A549 (cell line): ENCODE measurements at regions not wholly inside any gene's neighbourhood (a gene's known extent, or its start where the extent isn't known, plus 50 kb on each side); places are given as distances from the start of the nearest gene placed in this dataset.

Experiments
- ATAC-seq, 2 experiments: fragments of 200-7000 bp in 1 of 2; fragments of >200 bp in 1 of 2; cut with Nextera tagmentation in 1 of 2; cut with Tn5 transposase in 1 of 2; 3 replicates each; pipeline versions ENCODE4 v1.8.0 to v1.9.1; 2018 to 2020; ENCODE audit warnings: mild to moderate bottlenecking in 1 of 2, moderate library complexity in 1 of 2
- CTCF ChIA-PET: fragments of 300-600 bp; sonication (Branson Sonifier 250); formaldehyde crosslinking; extraction: SDS; loops from one replicate; lab custom pipeline; 2021; ENCODE audit warnings: antibody characterized with exemption, inconsistent platforms; lab: Yijun Ruan, JAX
- POLR2A ChIA-PET: fragments of 350-600 bp; formaldehyde crosslinking; extraction: SDS; loops from one replicate; lab custom pipeline; 2021; ENCODE audit warnings: antibody characterized with exemption, inconsistent platforms; lab: Yijun Ruan, JAX
- DNase-seq, 2 experiments: peaks; one replicate each; pipeline versions ENCODE4 v3.0.0 to v3.0.0-alpha.2; 2011 to 2016; ENCODE audit warnings: low read depth in 1 of 2, low spot score in 1 of 2
- FAIRE-seq: peaks from 2 replicates; lab custom pipeline; 2011; peaks lifted over from hg19 to GRCh38; lab: Jason Lieb, UNC
- H3K27ac ChIP-seq, 2 experiments: fragments of >200 bp; sonication (Bioruptor Twin); formaldehyde crosslinking; 3 replicates each; pipeline ENCODE4 v1.5.1; 2016 to 2017
- H3K4me1 ChIP-seq: fragments of >200 bp; sonication (Bioruptor Twin); formaldehyde crosslinking; 3 replicates; pipeline ENCODE4 v1.6.1; 2016
- H3K4me2 ChIP-seq: fragments of >200 bp; sonication (Bioruptor Twin); formaldehyde crosslinking; 3 replicates; pipeline ENCODE4 v1.6.1; 2016
- H3K4me3 ChIP-seq: fragments of >200 bp; sonication (Bioruptor Twin); formaldehyde crosslinking; 3 replicates; pipeline ENCODE4 v1.5.1; 2016
- H3K9me3 ChIP-seq: fragments of >200 bp; sonication (Bioruptor Twin); formaldehyde crosslinking; 3 replicates; pipeline ENCODE4 v1.6.1; 2016
- BCL3 ChIP-seq: fragments of >200 bp; sonication (Bioruptor Twin); formaldehyde crosslinking; IDR thresholded peaks from 3 replicates; pipeline ENCODE4 v1.6.1; 2016
- BHLHE40 ChIP-seq: IDR thresholded peaks from 2 replicates; pipeline ENCODE4 v1.6.1; 2012; ENCODE audit warnings: low read depth, low read length, inconsistent platforms
- CBX8 ChIP-seq: fragments of 200-600 bp; sonication (generic); IDR thresholded peaks from 2 replicates; pipeline ENCODE4 v1.6.1; 2016
- CEBPB ChIP-seq, 2 experiments: fragments of >200 bp in 1 of 2; sonication (Bioruptor Twin) in 1 of 2; formaldehyde crosslinking in 1 of 2; IDR thresholded peaks; 2 replicates each; pipeline ENCODE4 v1.6.1; 2012 to 2016
- ELK1 ChIP-seq: fragments of 150-350 bp; IDR thresholded peaks from 2 replicates; pipeline ENCODE4 v1.6.1; 2014; ENCODE audit warnings: low read depth, mild to moderate bottlenecking, low read length
- EP300 ChIP-seq, 2 experiments: fragments of >200 bp; sonication (Bioruptor Twin); formaldehyde crosslinking; IDR thresholded peaks; 2 replicates in 1 of 2; 3 replicates in 1 of 2; pipeline ENCODE4 v1.6.1; 2016 to 2017
- ESRRA ChIP-seq: fragments of 150-350 bp; IDR thresholded peaks from 2 replicates; pipeline ENCODE4 v1.6.1; 2014; ENCODE audit warnings: mild to moderate bottlenecking, low read length, borderline replicate concordance
- FOSL2 ChIP-seq, 2 experiments: fragments of 450-650 bp in 1 of 2; fragments of >200 bp in 1 of 2; sonication (Bioruptor Twin) in 1 of 2; formaldehyde crosslinking; IDR thresholded peaks; 2 replicates each; pipeline versions ENCODE4 v1.5.0 to v1.6.1; 2016 to 2020; ENCODE audit warnings: mild to moderate bottlenecking in 1 of 2, moderate library complexity in 1 of 2
- GATA3 ChIP-seq: IDR thresholded peaks from 2 replicates; pipeline ENCODE4 v1.6.1; 2012; ENCODE audit warnings: borderline replicate concordance
- HDAC2 ChIP-seq: fragments of 200-600 bp; sonication (generic); IDR thresholded peaks from 2 replicates; pipeline ENCODE4 v1.6.1; 2016
- HOXB13 ChIP-seq: fragments of 250-450 bp; sonication (Bioruptor Pico); IDR thresholded peaks from 2 replicates; pipeline ENCODE4 v1.5.0; 2020; ENCODE audit warnings: low read depth, mild to moderate bottlenecking, moderate library complexity
- JUN ChIP-seq, 2 experiments: fragments of >200 bp; sonication (Bioruptor Twin); formaldehyde crosslinking; IDR thresholded peaks; 2 replicates in 1 of 2; 3 replicates in 1 of 2; pipeline ENCODE4 v1.6.1; 2016 to 2017
- JUNB ChIP-seq: fragments of >200 bp; sonication (Bioruptor Twin); formaldehyde crosslinking; IDR thresholded peaks from 2 replicates; pipeline ENCODE4 v1.6.1; 2016
- KDM5A ChIP-seq: fragments of 200-600 bp; sonication (generic); IDR thresholded peaks from 2 replicates; pipeline ENCODE4 v1.6.1; 2016; ENCODE audit warnings: antibody characterized with exemption, mild to moderate bottlenecking
- MAX ChIP-seq: IDR thresholded peaks from 2 replicates; pipeline ENCODE4 v1.6.1; 2012
- NFE2L2 ChIP-seq: fragments of 150-350 bp; conservative IDR thresholded peaks from 2 replicates; pipeline ENCODE4 v1.6.1; 2014; ENCODE audit warnings: low read length
- POLR2A ChIP-seq: IDR thresholded peaks from 2 replicates; pipeline ENCODE4 v1.6.1; 2012; ENCODE audit warnings: mild to moderate bottlenecking, low read length
- POLR2AphosphoS2 ChIP-seq: conservative IDR thresholded peaks from 2 replicates; pipeline ENCODE4 v1.6.1; 2012; ENCODE audit warnings: low read length, improper control_type of control experiment, inconsistent platforms
- RAD21 ChIP-seq, 2 experiments: fragments of >200 bp in 1 of 2; sonication (Bioruptor Twin) in 1 of 2; formaldehyde crosslinking in 1 of 2; IDR thresholded peaks in 1 of 2; conservative IDR thresholded peaks in 1 of 2; 2 replicates in 1 of 2; 3 replicates in 1 of 2; pipeline ENCODE4 v1.6.1; 2012 to 2018; ENCODE audit warnings: inconsistent platforms in 1 of 2
- SMC3 ChIP-seq: fragments of >200 bp; sonication (Bioruptor Twin); formaldehyde crosslinking; IDR thresholded peaks from 3 replicates; pipeline ENCODE4 v1.6.1; 2018; ENCODE audit warnings: inconsistent platforms
- ZC3H11A ChIP-seq: fragments of 450-650 bp; IDR thresholded peaks from 2 replicates; pipeline ENCODE4 v1.6.1; 2014; ENCODE audit warnings: antibody characterized with exemption, mild to moderate bottlenecking
- ZNF302 ChIP-seq: fragments of 250-450 bp; sonication (Bioruptor Pico); IDR thresholded peaks from 2 replicates; pipeline ENCODE4 v1.9.0; 2021; ENCODE audit warnings: inconsistent platforms, mild to moderate bottlenecking, moderate library complexity
- WGBS: methylation state at CpG from one replicate; pipeline ENCODE4 v1.1.6; 2017; ENCODE audit errors: missing lambda C conversion rate; 5-methylcytosine and 5-hydroxymethylcytosine counted together
- TF ChIP-seq, protein P1 (sequence below): fragments of >200 bp; sonication (Bioruptor Twin); formaldehyde crosslinking; IDR thresholded peaks from 2 replicates; pipeline ENCODE4 v1.6.1; 2016
- TF ChIP-seq, protein P2 (sequence below): fragments of >200 bp; sonication (Bioruptor Twin); formaldehyde crosslinking; IDR thresholded peaks from 3 replicates; pipeline ENCODE4 v1.5.1; 2016

DNA sequence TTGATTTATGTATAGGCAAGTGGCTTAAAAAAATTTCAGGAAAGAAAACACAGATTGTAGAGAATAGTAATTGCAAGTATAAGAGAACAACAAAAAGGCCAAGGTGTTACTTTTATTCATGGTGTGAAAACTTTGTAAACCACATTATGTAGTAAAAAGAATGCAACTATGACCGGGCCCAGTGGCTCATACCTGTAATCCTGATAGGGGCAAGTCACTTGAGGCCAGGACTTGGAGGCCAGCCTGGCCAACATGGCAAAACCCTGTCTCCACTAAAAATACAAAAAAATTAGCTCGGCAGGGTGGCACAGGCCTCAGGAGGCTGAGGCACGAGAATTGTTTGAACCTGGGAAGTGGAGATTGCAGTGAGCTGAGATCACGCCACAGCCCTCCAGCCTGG lies 131.7 kb downstream of the DCK start:
- no peaks in the 10 kb centered on the region for H3K9me3 ChIP-seq
- ChIA-PET CTCF (no interaction called here), POLR2A (no interaction called here)
- H3K4me1 ChIP-seq: peaks cover 16% of the 10 kb centered on the region
- TF ChIP-seq KDM5A (no peak), JUNB (no peak), ZC3H11A (no peak), MAX (no peak), ZNF302 (CRISPR knock-in tag) (no peak), HOXB13 (no peak), BHLHE40 (no peak), POLR2A (no peak), POLR2AphosphoS2 (no peak), FOSL2 (IDR thresholded peaks at IDR 0.05) (no peak), FOSL2 (CRISPR knock-in tag; IDR thresholded peaks at IDR 0.05) (no peak), BCL3 (no peak), CEBPB (IDR thresholded peaks at IDR 0.05) (no peak), ESRRA (no peak), HDAC2 (no peak)
- TF ChIP-seq, protein P1, sequence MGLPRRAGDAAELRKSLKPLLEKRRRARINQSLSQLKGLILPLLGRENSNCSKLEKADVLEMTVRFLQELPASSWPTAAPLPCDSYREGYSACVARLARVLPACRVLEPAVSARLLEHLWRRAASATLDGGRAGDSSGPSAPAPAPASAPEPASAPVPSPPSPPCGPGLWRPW: no peak
- ATAC-seq: no peak
- no peak overlapping the region for H3K4me3 ChIP-seq
- FAIRE-seq: no peak
- no peak for DNase-seq
- H3K4me2 ChIP-seq: no peak overlapping the region
- 79% methylated on average over 4 of the region's 4 CpGs for WGBS
- 0 out of 6 replicates have a peak overlapping the region, but pooled peaks of 1 of the 2 experiments have one; percentile 13 for H3K27ac ChIP-seq

- ChIA-PET POLR2A (no interaction called here), CTCF (no interaction called here)
- no peak overlapping the region for H3K4me3 ChIP-seq
- TF ChIP-seq GATA3 (peak; percentile 33; the same call in 1 of the 2 replicates), RAD21 (conservative IDR thresholded peaks at IDR 0.05 in 1 of 2, IDR thresholded peaks at IDR 0.05 in 1 of 2) (no peak), JUN (IDR thresholded peaks at IDR 0.05) (peak in 1 of 2 experiments; percentile 29; a peak in 1 of 5 replicates), JUNB (0 out of 2 replicates have a peak, but pooled peaks have one; percentile 34), NFE2L2 (no peak), EP300 (IDR thresholded peaks at IDR 0.05) (peak in 1 of 2 experiments; percentile 60; a peak in 1 of 5 replicates), FOSL2 (IDR thresholded peaks at IDR 0.05) (no peak), FOSL2 (CRISPR knock-in tag; IDR thresholded peaks at IDR 0.05) (peak; percentile 60), ELK1 (no peak)
- ATAC-seq (peak; percentile 92 to 93; a peak in 5 of 6 replicates), DNase-seq (peak; percentile 5 to 58), FAIRE-seq (no peak)
- H3K9me3 ChIP-seq: no peaks in the 10 kb centered on the region
- H3K4me1 ChIP-seq: peaks cover 20% of the 10 kb centered on the region
- peak overlapping the region; percentile 53 to 74; a peak in 4 of 6 replicates for H3K27ac ChIP-seq
- WGBS: 50% methylated on average over 1 of the region's 1 CpG
- H3K4me2 ChIP-seq: peak overlapping the region; percentile 64
These were observed 133.3 kb downstream of the DCK start for GRCh38 chr4:71126719-71127118.

DNA sequence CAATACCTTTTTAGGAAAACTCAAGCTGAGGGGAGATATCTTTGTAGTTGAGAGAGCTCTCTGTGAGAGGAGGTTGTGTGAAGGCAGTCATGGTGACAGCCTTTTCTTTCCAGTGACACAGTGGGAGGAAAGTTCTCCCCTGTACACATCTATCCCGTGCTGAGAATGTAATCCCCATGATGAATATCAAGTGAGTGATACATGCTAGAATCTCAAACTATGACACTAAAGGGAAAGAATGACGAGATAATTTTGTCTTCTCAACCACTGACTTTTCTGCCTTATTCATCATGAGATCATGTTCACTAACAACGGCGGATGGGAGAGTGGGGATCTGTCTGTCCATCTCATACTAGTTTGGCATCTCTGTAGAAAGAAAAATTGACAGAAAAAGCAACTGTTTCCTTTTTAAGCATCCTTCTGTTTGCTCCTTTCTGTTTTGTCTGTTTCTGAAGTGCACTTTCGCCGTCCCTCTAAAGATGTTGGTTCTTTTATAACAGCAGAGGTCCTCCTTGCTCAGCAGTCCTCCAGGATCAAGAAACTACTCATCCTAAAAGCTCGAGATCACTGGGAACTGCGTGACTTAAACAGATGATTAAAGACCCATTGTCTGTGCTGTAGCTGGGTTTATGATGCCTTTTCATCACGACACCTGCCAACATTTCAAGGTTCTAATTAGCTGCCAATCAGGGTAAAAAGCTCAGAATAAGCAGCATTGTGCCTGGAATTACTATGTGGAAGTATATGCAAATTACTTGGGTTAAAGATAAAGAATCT lies 137.6 kb downstream of the DCK start:
- TF ChIP-seq RAD21 (conservative IDR thresholded peaks at IDR 0.05 in 1 of 2, IDR thresholded peaks at IDR 0.05 in 1 of 2) (peak; percentile 49; a peak in 4 of 5 replicates), SMC3 (peak; percentile 38; the same call in 2 of the 3 replicates), CBX8 (no peak)
- TF ChIP-seq, protein P2, sequence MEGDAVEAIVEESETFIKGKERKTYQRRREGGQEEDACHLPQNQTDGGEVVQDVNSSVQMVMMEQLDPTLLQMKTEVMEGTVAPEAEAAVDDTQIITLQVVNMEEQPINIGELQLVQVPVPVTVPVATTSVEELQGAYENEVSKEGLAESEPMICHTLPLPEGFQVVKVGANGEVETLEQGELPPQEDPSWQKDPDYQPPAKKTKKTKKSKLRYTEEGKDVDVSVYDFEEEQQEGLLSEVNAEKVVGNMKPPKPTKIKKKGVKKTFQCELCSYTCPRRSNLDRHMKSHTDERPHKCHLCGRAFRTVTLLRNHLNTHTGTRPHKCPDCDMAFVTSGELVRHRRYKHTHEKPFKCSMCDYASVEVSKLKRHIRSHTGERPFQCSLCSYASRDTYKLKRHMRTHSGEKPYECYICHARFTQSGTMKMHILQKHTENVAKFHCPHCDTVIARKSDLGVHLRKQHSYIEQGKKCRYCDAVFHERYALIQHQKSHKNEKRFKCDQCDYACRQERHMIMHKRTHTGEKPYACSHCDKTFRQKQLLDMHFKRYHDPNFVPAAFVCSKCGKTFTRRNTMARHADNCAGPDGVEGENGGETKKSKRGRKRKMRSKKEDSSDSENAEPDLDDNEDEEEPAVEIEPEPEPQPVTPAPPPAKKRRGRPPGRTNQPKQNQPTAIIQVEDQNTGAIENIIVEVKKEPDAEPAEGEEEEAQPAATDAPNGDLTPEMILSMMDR: peak; percentile 27; the same call in 2 of the 3 replicates
- 10% methylated on average over 9 of the region's 9 CpGs for WGBS
- POLR2A ChIA-PET: no interaction called here
- no peak overlapping the region for H3K4me3 ChIP-seq
- peaks cover 20% of the 10 kb centered on the region for H3K4me1 ChIP-seq
- peak; percentile 15 to 26 for DNase-seq
- no peak for FAIRE-seq
- ATAC-seq: peak; percentile 80 to 81
- peak overlapping the region in 1 of 2 experiments; percentile 68; a peak in 2 of 6 replicates for H3K27ac ChIP-seq
- no peaks in the 10 kb centered on the region for H3K9me3 ChIP-seq
- CTCF ChIA-PET: interaction anchor here (0.6 to 1.5 kb wide), 3 partner anchors 9 to 580 kb away, joined by 4 to 9 read pairs (median 4); no protein-coding TSS in a partner anchor
- H3K4me2 ChIP-seq: peak overlapping the region; percentile 69
